Vagina (tissue), 2 donors: ENCODE measurements at regions not wholly inside any gene's neighbourhood (a gene's known extent, or its start where the extent isn't known, plus 50 kb on each side); places are given as distances from the start of the nearest gene placed in this dataset.
"Not testable (repeated sequence)": the region's sequence is repeated elsewhere in the genome, so short reads cannot be mapped to it uniquely, and the experiment has no call there.

Experiments
- CTCF ChIP-seq, 3 experiments: fragments of 450-650 bp in 2 of 3; fragments of 200-600 bp in 1 of 3; sonication (generic) in 1 of 3; IDR thresholded peaks; one replicate each; pipeline ENCODE4 v1.5.1; 2017 to 2019; ENCODE audit warnings: antibody characterized with exemption in 3 of 3, mild to moderate bottlenecking in 2 of 3, moderate library complexity in 2 of 3
- POLR2A ChIP-seq, 2 donors: fragments of 450-650 bp; IDR thresholded peaks; one replicate each; pipeline ENCODE4 v1.6.1; 2017; ENCODE audit warnings: antibody characterized with exemption in 2 of 2, mild to moderate bottlenecking in 2 of 2, moderate library complexity in 2 of 2
- POLR2AphosphoS5 ChIP-seq, 2 donors: sonication (generic); formaldehyde crosslinking; IDR thresholded peaks; one replicate each; pipeline ENCODE4 v1.9.0; 2017; ENCODE audit warnings: antibody characterized with exemption in 2 of 2, mild to moderate bottlenecking in 2 of 2, low read depth in 1 of 2; ENCODE audit not compliant: insufficient read depth in 1 of 2

DNA sequence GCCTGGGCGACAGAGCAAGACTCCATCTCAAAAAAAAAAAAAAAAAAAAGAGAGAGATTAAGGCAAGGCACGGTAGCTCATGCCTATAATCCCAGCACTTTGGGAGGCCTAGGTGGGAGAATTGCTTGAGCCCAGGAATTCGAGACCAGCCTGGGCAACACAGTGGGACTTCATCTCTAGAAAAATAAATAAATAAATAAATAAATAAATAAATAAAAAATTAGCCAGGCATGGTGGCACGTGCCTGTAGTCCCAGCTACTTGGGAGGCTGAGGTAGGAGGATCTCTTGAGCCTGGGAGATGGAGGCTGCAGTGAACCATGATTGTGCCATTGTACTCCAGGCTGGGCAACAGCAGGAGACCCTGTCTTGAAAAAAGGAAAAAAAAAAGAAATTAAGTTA, 108.7 kb upstream of the GOLGA8J start:
- TF ChIP-seq POLR2A (IDR thresholded peaks at IDR 0.05); CTCF (IDR thresholded peaks at IDR 0.05); POLR2AphosphoS5 (IDR thresholded peaks at IDR 0.05; ENCODE audit: insufficient read depth in 1 of 2, low read depth in 1 of 2): not testable (repeated sequence)
